ENCODE measurements at regions not wholly inside any gene's neighbourhood (a gene's known extent, or its start where the extent isn't known, plus 50 kb on each side); places are given as distances from the start of the nearest gene placed in this dataset.

DNA sequence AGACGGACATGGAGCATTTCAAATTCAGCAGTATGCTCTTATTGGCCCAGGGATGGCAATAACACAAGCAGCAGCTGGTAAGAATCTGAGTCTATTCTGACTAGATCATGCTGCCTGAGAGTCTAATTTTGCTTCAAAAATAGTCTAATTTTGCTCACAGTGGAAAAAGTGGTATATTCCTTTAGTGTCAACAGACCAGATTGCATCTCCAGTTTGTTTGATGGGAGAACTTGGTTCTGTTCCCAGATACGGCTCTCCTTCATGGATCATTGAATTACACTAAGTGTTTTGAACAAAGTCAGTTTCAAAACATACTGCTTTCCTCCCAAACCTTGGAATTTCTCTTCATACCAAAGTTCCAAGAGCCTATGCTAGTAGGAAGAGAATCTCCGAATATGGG lies 586.1 kb downstream of the RNF144B start:
- no peak for TF ChIP-seq CTCF (conservative IDR thresholded peaks at IDR 0.05)
- TF ChIP-seq EZH2 (IDR thresholded peaks at IDR 0.05; ENCODE audit: low read depth): no peak

Measured in PC-9 (cell line).